NCI-H146 treated with DMSO at 0.1 percent for 48 hours (cell line): ENCODE measurements at regions not wholly inside any gene's neighbourhood (a gene's known extent, or its start where the extent isn't known, plus 50 kb on each side); places are given as distances from the start of the nearest gene placed in this dataset.
"Not testable (repeated sequence)": the region's sequence is repeated elsewhere in the genome, so short reads cannot be mapped to it uniquely, and the experiment has no call there.

Experiments used
- DNase-seq: peaks from one replicate; lab custom pipeline; 2025; ENCODE audit not compliant: unreplicated experiment; lab: John Stamatoyannopoulos, UW

- DNase-seq, result no peak
Measured at GRCh38 chr11:129631201-129631600, 184.4 kb upstream of the TMEM45B start.

- DNase-seq, result no peak
Measured at GRCh38 chr11:129636926-129637325, 178.7 kb upstream of the TMEM45B start.

- no peak for DNase-seq
Measured at GRCh38 chr11:129637473-129637872, 178.2 kb upstream of the TMEM45B start.

GRCh38 chr11:129637983-129638776, 177.5 kb upstream of the TMEM45B start:
- no peak for DNase-seq

GRCh38 chr11:129639300-129639699, 176.3 kb upstream of the TMEM45B start:
- no peak for DNase-seq

- no peak for DNase-seq
Measured at GRCh38 chr11:129640671-129641070, 175.0 kb upstream of the TMEM45B start.

- DNase-seq, result no peak
Measured at GRCh38 chr11:129643031-129643721, 172.5 kb upstream of the TMEM45B start.

- DNase-seq, result no peak
Measured at GRCh38 chr11:129644326-129644725, 171.3 kb upstream of the TMEM45B start.

- no peak for DNase-seq
Measured at GRCh38 chr11:129645943-129646342, 169.7 kb upstream of the TMEM45B start.

- not testable (repeated sequence) for DNase-seq
Measured at GRCh38 chr11:129650044-129650443, 165.6 kb upstream of the TMEM45B start.

GRCh38 chr11:129652835-129653234, 162.8 kb upstream of the TMEM45B start:
- DNase-seq, result no peak

GRCh38 chr11:129655247-129655832, 160.3 kb upstream of the TMEM45B start:
- no peak for DNase-seq

- no peak for DNase-seq
Measured at GRCh38 chr11:129657866-129658525, 157.7 kb upstream of the TMEM45B start.

GRCh38 chr11:129658526-129658867, 157.2 kb upstream of the TMEM45B start:
- no peak for DNase-seq

- no peak for DNase-seq
Measured at GRCh38 chr11:129680907-129681306, 134.7 kb upstream of the TMEM45B start.

GRCh38 chr11:129681344-129682114, 134.1 kb upstream of the TMEM45B start:
- DNase-seq, result no peak

- DNase-seq, result no peak
Measured at GRCh38 chr11:129686269-129686668, 129.4 kb upstream of the TMEM45B start.

GRCh38 chr11:129691142-129691541, 124.5 kb upstream of the TMEM45B start:
- no peak for DNase-seq

GRCh38 chr11:129694538-129694937, 121.1 kb upstream of the TMEM45B start:
- no peak for DNase-seq

- no peak for DNase-seq
Measured at GRCh38 chr11:129694966-129695365, 120.7 kb upstream of the TMEM45B start.
